HUES64 (cell line): ENCODE measurements at regions not wholly inside any gene's neighbourhood (a gene's known extent, or its start where the extent isn't known, plus 50 kb on each side); places are given as distances from the start of the nearest gene placed in this dataset.

Experiments used
- H3K27ac ChIP-seq: 2 replicates; pipeline ENCODE4 v1.7.0; 2013; ENCODE audit warnings: low read depth, low read length, inconsistent platforms
- H3K27me3 ChIP-seq: 2 replicates; pipeline ENCODE4 v1.6.1; 2013; ENCODE audit warnings: mild to moderate bottlenecking, low read length; ENCODE audit not compliant: insufficient read depth
- H3K36me3 ChIP-seq: 2 replicates; pipeline ENCODE4 v1.6.1; 2013; ENCODE audit warnings: mild to moderate bottlenecking, low read length; ENCODE audit not compliant: insufficient read depth
- H3K4me1 ChIP-seq: 2 replicates; pipeline ENCODE4 v1.6.1; 2013; ENCODE audit warnings: mild to moderate bottlenecking, low read length, moderate library complexity; ENCODE audit not compliant: insufficient read depth
- H3K4me3 ChIP-seq: 2 replicates; pipeline ENCODE4 v1.5.1; 2013; ENCODE audit warnings: mild to moderate bottlenecking, low read length, moderate library complexity
- H3K9ac ChIP-seq: 2 replicates; pipeline ENCODE4 v1.6.1; 2013; ENCODE audit warnings: mild to moderate bottlenecking, low read depth, low read length
- H3K9me3 ChIP-seq: 2 replicates; pipeline ENCODE4 v1.6.1; 2013; ENCODE audit warnings: low read depth, low read length; ENCODE audit not compliant: insufficient read depth
- WGBS: fragments of 150-250, 120-280 bp; methylation state at CpG from one replicate; pipeline ENCODE4 v1.1.7; 2013; ENCODE audit warnings: missing lambda C conversion rate; 5-methylcytosine and 5-hydroxymethylcytosine counted together

GRCh38 chr13:44058067-44058466 is 178.4 kb downstream of the LACC1 start:
- no peak overlapping the region for H3K27ac ChIP-seq
- no peak overlapping the region for H3K4me3 ChIP-seq
- 95% methylated on average over 4 of the region's 4 CpGs for WGBS
- no peaks in the 10 kb centered on the region for H3K36me3 ChIP-seq
- peaks cover 24% of the 10 kb centered on the region for H3K4me1 ChIP-seq
- peaks cover 19% of the 10 kb centered on the region; the same call in 1 of the 2 replicates for H3K27me3 ChIP-seq
- H3K9ac ChIP-seq, result no peak overlapping the region
- H3K9me3 ChIP-seq, result no peaks in the 10 kb centered on the region

- H3K27ac ChIP-seq, result no peak overlapping the region
- H3K9ac ChIP-seq, result no peak overlapping the region
- no peaks in the 10 kb centered on the region for H3K36me3 ChIP-seq
- H3K4me3 ChIP-seq, result no peak overlapping the region
- H3K9me3 ChIP-seq, result no peaks in the 10 kb centered on the region
- 73% methylated on average over 1 of the region's 1 CpG for whole genome bisulfite sequencing
- peaks cover 18% of the 10 kb centered on the region for H3K4me1 ChIP-seq
- H3K27me3 ChIP-seq, result peaks cover 19% of the 10 kb centered on the region; the same call in 1 of the 2 replicates
Measured at GRCh38 chr13:44058624-44059215, 179.0 kb downstream of the LACC1 start.

DNA sequence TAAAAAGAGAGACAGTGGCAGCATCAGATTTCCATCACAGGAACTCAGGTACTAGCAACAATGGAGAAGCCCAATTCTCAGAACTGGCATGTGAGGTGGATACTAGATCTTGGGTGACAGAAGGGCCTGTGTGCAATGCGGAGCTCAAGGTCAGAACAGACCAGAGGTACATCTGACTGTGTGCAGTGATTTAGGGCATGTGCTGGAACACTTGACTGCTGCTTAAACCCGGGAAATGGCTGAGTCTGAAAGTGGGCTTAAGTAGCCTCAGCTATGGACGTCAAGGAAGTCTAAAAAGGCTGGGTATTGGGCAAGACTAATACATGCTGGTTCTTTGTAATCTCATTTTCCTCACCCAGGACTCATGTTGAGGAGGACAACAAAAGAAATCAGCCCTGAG is 182.2 kb downstream of the LACC1 start:
- Histone ChIP-seq H3K27me3 (peaks cover 19% of the 10 kb centered on the region; the same call in 1 of the 2 replicates), H3K36me3 (no peaks in the 10 kb centered on the region), H3K4me3 (no peak overlapping the region), H3K9me3 (no peaks in the 10 kb centered on the region), H3K9ac (no peak overlapping the region), H3K27ac (no peak overlapping the region), H3K4me1 (peaks cover 23% of the 10 kb centered on the region)
- WGBS, result 95% methylated on average over 3 of the region's 3 CpGs

DNA sequence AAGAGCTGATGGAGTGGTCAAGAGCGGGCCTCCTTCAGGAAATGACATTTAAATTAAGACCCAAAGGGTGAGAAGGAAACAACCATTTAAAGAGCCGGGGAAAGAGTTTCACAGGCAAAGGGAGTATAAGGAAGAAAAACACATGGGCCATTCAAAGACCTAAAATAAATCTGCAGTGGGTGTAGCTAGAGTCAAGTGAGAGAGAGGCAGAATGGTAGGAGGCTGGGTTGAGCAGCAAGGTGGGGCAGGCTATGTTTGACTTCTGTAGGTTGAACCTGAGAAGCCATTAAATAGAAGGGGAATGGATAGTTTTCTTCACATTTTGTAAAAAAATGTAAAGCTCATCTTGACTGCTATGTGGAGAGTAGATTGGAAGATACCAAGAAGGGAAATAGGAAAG is 183.8 kb downstream of the LACC1 start:
- H3K4me3 ChIP-seq, result no peak overlapping the region
- H3K4me1 ChIP-seq, result peaks cover 29% of the 10 kb centered on the region
- H3K27me3 ChIP-seq, result peaks cover 12% of the 10 kb centered on the region; the same call in 1 of the 2 replicates
- no peaks in the 10 kb centered on the region for H3K36me3 ChIP-seq
- no peaks in the 10 kb centered on the region for H3K9me3 ChIP-seq
- WGBS, result 87% methylated on average over 2 of the region's 2 CpGs
- no peak overlapping the region for H3K9ac ChIP-seq
- no peak overlapping the region for H3K27ac ChIP-seq

DNA sequence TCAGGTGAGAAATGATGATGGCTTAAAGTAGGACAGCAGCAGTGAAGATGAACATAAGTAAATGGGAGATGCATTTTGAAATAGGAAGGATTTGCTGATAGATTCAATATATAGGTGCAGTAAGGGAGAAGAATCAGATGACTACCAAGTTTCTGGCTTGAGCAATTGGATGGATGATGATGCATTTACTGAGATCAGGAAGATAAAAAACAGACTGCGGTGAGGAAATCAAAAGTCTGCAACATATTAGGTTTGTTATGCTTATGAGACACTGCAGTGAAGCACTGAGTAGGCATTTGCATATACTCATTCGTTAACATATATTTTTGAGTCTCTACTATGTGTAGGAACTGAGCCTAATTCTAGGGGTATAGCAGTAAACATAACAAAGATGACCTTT is 184.2 kb downstream of the LACC1 start:
- Histone ChIP-seq H3K36me3 (no peaks in the 10 kb centered on the region), H3K9me3 (no peaks in the 10 kb centered on the region), H3K4me3 (no peak overlapping the region), H3K4me1 (peaks cover 29% of the 10 kb centered on the region), H3K9ac (no peak overlapping the region), H3K27ac (no peak overlapping the region), H3K27me3 (peaks cover 8% of the 10 kb centered on the region; the same call in 1 of the 2 replicates)
- 88% methylated on average over 2 of the region's 2 CpGs for WGBS

DNA sequence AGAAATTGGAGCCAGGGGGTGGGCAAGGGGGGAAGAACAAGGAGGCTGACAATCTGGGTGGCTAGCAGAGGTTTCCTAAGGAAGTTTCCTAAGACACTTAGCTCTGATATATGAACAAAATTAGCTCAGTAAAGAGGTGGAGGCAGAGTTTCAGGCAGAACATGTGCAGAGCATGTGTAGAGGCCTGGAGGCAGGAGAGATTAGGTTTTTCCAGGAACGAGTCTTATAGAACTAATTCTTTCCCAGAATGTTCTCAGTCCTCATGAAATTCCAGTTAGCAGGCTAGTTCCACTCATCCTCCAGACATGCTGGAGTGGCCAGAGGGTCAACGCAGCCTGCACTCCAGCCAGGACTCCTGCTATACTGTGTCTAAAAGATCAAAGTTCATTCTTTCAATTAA is 184.7 kb downstream of the LACC1 start:
- no peaks in the 10 kb centered on the region for H3K36me3 ChIP-seq
- H3K27ac ChIP-seq, result no peak overlapping the region
- peaks cover 28% of the 10 kb centered on the region for H3K4me1 ChIP-seq
- H3K27me3 ChIP-seq, result peaks cover 6% of the 10 kb centered on the region; the same call in 1 of the 2 replicates
- WGBS, result 92% methylated on average over 2 of the region's 2 CpGs
- no peak overlapping the region for H3K9ac ChIP-seq
- H3K4me3 ChIP-seq, result no peak overlapping the region
- no peaks in the 10 kb centered on the region for H3K9me3 ChIP-seq

DNA sequence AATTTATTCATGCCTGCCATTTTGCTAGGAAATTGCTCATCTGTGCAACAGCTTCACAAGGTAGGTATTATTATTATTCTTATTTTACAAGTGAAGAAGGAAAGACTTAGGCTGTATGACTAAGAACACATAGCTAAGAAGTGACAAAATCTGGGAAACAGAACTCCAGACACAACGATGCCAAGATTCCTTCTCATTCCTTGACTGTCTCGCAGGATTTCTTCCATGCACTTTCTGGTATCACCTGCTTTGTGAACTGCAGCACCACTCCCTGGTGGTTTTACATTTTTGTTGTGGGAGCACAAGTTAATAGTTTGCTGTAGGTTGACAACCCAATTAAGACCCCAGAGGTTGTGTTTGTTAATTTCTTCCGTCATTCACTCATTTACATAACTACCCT is 188.5 kb downstream of the LACC1 start:
- Histone ChIP-seq H3K4me3 (no peak overlapping the region), H3K36me3 (no peaks in the 10 kb centered on the region), H3K9ac (no peak overlapping the region), H3K27me3 (no peaks in the 10 kb centered on the region), H3K27ac (no peak overlapping the region), H3K9me3 (peaks cover 18% of the 10 kb centered on the region; the same call in 1 of the 2 replicates), H3K4me1 (peaks cover 26% of the 10 kb centered on the region)
- 87% methylated on average over 3 of the region's 3 CpGs for WGBS

GRCh38 chr13:44068737-44069136 is 189.0 kb downstream of the LACC1 start:
- Histone ChIP-seq H3K4me1 (peaks cover 26% of the 10 kb centered on the region), H3K27me3 (no peaks in the 10 kb centered on the region), H3K36me3 (no peaks in the 10 kb centered on the region), H3K9ac (no peak overlapping the region), H3K9me3 (peaks cover 21% of the 10 kb centered on the region; the same call in 1 of the 2 replicates), H3K4me3 (no peak overlapping the region), H3K27ac (no peak overlapping the region)
- WGBS, result 100% methylated on average over 1 of the region's 4 CpGs

- Histone ChIP-seq H3K9me3 (peaks cover 21% of the 10 kb centered on the region; the same call in 1 of the 2 replicates), H3K36me3 (no peaks in the 10 kb centered on the region), H3K27me3 (no peaks in the 10 kb centered on the region), H3K4me1 (peaks cover 24% of the 10 kb centered on the region), H3K4me3 (no peak overlapping the region), H3K27ac (no peak overlapping the region), H3K9ac (no peak overlapping the region)
Measured at GRCh38 chr13:44072536-44072935, 192.8 kb downstream of the LACC1 start.

- peaks cover 27% of the 10 kb centered on the region for H3K4me1 ChIP-seq
- no peak overlapping the region for H3K9ac ChIP-seq
- no peaks in the 10 kb centered on the region for H3K36me3 ChIP-seq
- whole genome bisulfite sequencing, result 100% methylated on average over 1 of the region's 1 CpG
- no peak overlapping the region for H3K27ac ChIP-seq
- H3K9me3 ChIP-seq, result peaks cover 21% of the 10 kb centered on the region; the same call in 1 of the 2 replicates
- no peaks in the 10 kb centered on the region for H3K27me3 ChIP-seq
- H3K4me3 ChIP-seq, result no peak overlapping the region
Measured at GRCh38 chr13:44074611-44075010, 194.9 kb downstream of the LACC1 start.

DNA sequence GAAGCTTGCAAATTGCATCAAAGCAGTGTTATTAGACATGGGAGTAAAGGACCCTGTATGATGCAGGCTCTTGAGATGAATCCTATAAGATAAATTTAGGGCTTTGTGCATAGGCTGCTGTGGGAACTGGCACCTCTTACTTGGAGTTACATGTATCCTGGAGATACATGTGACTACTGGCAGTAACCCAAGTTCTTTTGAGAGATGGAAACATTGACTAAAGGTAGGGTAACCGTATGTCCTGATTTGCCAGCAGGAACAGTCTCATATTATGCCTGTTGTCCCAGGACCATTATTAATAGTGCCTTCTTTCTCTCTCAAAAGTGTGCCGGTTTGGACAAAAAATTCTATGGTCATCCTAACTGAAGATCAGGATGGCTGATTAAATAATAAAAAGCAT is 195.4 kb downstream of the LACC1 start:
- H3K27me3 ChIP-seq, result no peaks in the 10 kb centered on the region
- no peak overlapping the region for H3K9ac ChIP-seq
- H3K4me3 ChIP-seq, result no peak overlapping the region
- no peaks in the 10 kb centered on the region for H3K36me3 ChIP-seq
- H3K4me1 ChIP-seq, result peaks cover 32% of the 10 kb centered on the region
- H3K27ac ChIP-seq, result no peak overlapping the region
- peaks cover 21% of the 10 kb centered on the region; the same call in 1 of the 2 replicates for H3K9me3 ChIP-seq
- WGBS, result 95% methylated on average over 2 of the region's 2 CpGs
